ENCODE measurements at regions not wholly inside any gene's neighbourhood (a gene's known extent, or its start where the extent isn't known, plus 50 kb on each side); places are given as distances from the start of the nearest gene placed in this dataset.

GRCh38 chr12:93149229-93149628 lies 220.1 kb upstream of the EEA1 start:
- H3K27ac Mint-ChIP-seq (ENCODE audit: unreplicated experiment): no peak overlapping the region
- TF ChIP-seq, protein P1, sequence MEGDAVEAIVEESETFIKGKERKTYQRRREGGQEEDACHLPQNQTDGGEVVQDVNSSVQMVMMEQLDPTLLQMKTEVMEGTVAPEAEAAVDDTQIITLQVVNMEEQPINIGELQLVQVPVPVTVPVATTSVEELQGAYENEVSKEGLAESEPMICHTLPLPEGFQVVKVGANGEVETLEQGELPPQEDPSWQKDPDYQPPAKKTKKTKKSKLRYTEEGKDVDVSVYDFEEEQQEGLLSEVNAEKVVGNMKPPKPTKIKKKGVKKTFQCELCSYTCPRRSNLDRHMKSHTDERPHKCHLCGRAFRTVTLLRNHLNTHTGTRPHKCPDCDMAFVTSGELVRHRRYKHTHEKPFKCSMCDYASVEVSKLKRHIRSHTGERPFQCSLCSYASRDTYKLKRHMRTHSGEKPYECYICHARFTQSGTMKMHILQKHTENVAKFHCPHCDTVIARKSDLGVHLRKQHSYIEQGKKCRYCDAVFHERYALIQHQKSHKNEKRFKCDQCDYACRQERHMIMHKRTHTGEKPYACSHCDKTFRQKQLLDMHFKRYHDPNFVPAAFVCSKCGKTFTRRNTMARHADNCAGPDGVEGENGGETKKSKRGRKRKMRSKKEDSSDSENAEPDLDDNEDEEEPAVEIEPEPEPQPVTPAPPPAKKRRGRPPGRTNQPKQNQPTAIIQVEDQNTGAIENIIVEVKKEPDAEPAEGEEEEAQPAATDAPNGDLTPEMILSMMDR (conservative IDR thresholded peaks at IDR 0.05): no peak
- H3K4me3 Mint-ChIP-seq: no peak overlapping the region
- no peaks in the 10 kb centered on the region for H3K27me3 Mint-ChIP-seq (ENCODE audit: low read depth)
- DNase-seq (ENCODE audit: low read depth, low spot score): no peak
- peaks cover 3% of the 10 kb centered on the region for H3K9me3 Mint-ChIP-seq
- H3K4me1 Mint-ChIP-seq: peaks cover 5% of the 10 kb centered on the region
- no peaks in the 10 kb centered on the region for H3K36me3 Mint-ChIP-seq (ENCODE audit: low read depth)

DNA sequence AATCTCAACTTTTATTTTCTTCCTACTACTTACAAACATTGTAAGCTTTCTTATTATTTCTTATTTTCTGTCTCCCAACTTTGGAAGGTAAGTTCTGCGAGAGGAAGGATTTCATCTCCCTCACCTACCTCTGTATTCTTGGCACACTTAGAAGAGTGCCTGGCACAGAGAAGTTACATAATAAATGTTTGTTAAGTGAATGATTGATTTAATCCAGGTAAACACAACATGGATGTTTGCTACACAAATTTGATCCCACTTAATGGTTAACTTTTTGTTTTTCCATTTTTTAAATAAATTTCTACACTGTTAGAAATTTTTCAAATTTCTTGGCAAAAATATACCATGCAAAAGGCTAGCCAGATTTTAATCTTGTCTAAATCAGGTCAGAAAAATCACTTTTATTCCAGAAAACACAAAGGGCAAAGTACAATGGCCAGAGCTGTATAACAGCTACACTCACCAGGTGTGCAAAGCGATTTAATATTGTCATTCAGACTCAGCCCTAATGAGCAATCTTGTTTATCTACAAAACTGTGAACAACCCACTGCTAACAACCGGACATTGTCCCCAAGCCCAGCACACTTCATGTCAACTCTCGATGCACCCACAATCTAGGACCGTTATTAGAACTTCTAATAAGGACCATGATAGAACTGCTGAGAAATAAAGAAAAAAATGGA lies 222.1 kb upstream of the EEA1 start:
- Mint-ChIP-seq H3K9me3 (peaks cover 3% of the 10 kb centered on the region), H3K27me3 (ENCODE audit: low read depth) (no peaks in the 10 kb centered on the region), H3K36me3 (ENCODE audit: low read depth) (no peaks in the 10 kb centered on the region), H3K4me1 (peaks cover 8% of the 10 kb centered on the region), H3K27ac (ENCODE audit: unreplicated experiment) (no peak overlapping the region), H3K4me3 (no peak overlapping the region)
- DNase-seq (ENCODE audit: low read depth, low spot score): no peak
- TF ChIP-seq, protein P1 (conservative IDR thresholded peaks at IDR 0.05): no peak

GRCh38 chr12:93152617-93153016 lies 223.5 kb upstream of the EEA1 start:
- Mint-ChIP-seq H3K27me3 (ENCODE audit: low read depth) (no peaks in the 10 kb centered on the region), H3K4me1 (peaks cover 3% of the 10 kb centered on the region), H3K4me3 (no peak overlapping the region), H3K27ac (ENCODE audit: unreplicated experiment) (no peak overlapping the region), H3K9me3 (peaks cover 3% of the 10 kb centered on the region), H3K36me3 (ENCODE audit: low read depth) (no peaks in the 10 kb centered on the region)
- TF ChIP-seq, protein P1 (conservative IDR thresholded peaks at IDR 0.05): no peak
- no peak for DNase-seq (ENCODE audit: low read depth, low spot score)

DNA sequence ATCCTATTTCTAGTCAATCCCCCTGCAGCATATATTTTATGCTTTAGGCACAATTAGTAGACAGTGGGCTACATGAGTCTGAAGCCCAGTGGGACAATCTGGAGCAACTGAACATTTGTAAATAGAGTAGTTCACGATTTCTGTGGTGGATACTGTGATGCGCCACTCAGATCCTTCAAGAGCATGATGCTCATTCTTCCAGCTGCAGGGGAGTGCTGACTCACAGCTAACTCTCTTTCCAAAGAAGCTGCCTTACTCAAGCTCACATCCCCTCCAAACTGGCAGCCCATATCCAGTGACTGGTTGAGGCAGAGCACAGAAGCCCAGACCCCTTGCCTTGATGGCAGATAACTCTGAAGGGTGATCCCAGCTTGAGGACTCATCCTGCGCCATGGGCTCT lies 224.2 kb upstream of the EEA1 start:
- peaks cover under 1% of the 10 kb centered on the region for H3K36me3 Mint-ChIP-seq (ENCODE audit: low read depth)
- no peaks in the 10 kb centered on the region for H3K27me3 Mint-ChIP-seq (ENCODE audit: low read depth)

GRCh38 chr12:93154096-93154728 lies 223.5 kb upstream of the NUDT4 start:
- Mint-ChIP-seq H3K36me3 (ENCODE audit: low read depth) (peaks cover 5% of the 10 kb centered on the region), H3K27ac (ENCODE audit: unreplicated experiment) (no peak overlapping the region), H3K27me3 (ENCODE audit: low read depth) (no peaks in the 10 kb centered on the region)

More for the DNA sequence above, 224.2 kb upstream of the EEA1 start:
- H3K4me3 Mint-ChIP-seq: no peak overlapping the region
- H3K27ac Mint-ChIP-seq (ENCODE audit: unreplicated experiment): no peak overlapping the region
- peaks cover 6% of the 10 kb centered on the region for H3K9me3 Mint-ChIP-seq
- no peak for DNase-seq (ENCODE audit: low read depth, low spot score)
- TF ChIP-seq, protein P1 (conservative IDR thresholded peaks at IDR 0.05): no peak
- H3K4me1 Mint-ChIP-seq: peaks cover 3% of the 10 kb centered on the region

More at GRCh38 chr12:93154096-93154728, 223.5 kb upstream of the NUDT4 start:
- Mint-ChIP-seq H3K9me3 (peaks cover 12% of the 10 kb centered on the region), H3K4me3 (no peak overlapping the region), H3K4me1 (peaks cover 3% of the 10 kb centered on the region)
- DNase-seq (ENCODE audit: low read depth, low spot score): no peak
- TF ChIP-seq, protein P1 (conservative IDR thresholded peaks at IDR 0.05): no peak
